Right lung (tissue), 2 donors: ENCODE measurements at regions not wholly inside any gene's neighbourhood (a gene's known extent, or its start where the extent isn't known, plus 50 kb on each side); places are given as distances from the start of the nearest gene placed in this dataset.

Experiments
- DNase-seq, 2 donors: peaks; one replicate each; pipeline ENCODE4 v3.0.0-alpha.2; 2013

DNA sequence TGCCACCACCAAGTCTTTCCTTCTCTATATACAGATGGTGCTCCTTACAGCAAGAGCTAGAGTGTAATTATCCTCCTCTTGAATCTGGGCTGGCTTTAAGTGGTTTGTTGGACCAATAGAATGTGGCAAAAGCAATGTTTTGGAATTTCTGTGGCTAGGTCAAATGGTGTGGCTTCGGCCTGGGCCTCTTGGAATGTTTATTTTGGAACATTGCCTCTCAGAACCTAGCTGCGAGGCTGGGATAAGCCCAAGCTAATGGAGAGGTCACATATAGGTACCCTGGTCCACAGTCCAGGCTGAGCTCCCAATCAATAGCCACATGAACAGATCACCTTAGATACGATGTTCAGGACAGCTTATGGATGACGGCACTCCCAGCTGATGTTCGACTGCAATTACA, 556.7 kb downstream of the TYW1 start:
- no peak for DNase-seq

- DNase-seq: no peak
These were observed 558.4 kb downstream of the TYW1 start for GRCh38 chr7:67554986-67555385.

- DNase-seq: peak in 1 of 2 donors; percentile 6
These were observed 568.3 kb downstream of the TYW1 start for GRCh38 chr7:67564959-67565358.

- DNase-seq: no peak
These were observed 569.5 kb downstream of the TYW1 start for GRCh38 chr7:67566101-67566500.

- peak; percentile 20 to 26 for DNase-seq
These were observed 574.5 kb downstream of the TYW1 start for GRCh38 chr7:67571026-67571545.

GRCh38 chr7:67573639-67574038, 577.0 kb downstream of the TYW1 start:
- no peak for DNase-seq

- DNase-seq: no peak
These were observed 592.0 kb downstream of the TYW1 start for GRCh38 chr7:67588631-67589030.

DNA sequence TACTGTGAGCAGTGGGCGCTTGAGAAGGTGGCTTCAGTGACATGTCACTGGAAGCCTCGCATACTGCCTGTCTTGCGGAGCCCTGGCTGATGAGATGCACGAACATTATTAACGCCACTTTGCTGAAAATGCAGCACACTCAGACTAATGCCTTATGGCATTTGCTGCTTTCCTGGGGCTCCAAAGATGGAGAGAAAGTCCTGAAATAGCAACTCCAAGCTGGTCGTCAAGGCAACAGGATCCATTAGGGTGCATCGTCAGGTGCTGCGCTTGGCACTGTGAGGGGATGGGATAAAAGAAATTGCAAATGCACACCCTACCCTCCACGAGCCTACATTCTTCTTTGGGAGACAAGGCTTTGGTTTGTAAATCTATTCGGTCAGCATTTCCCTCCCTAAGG, 592.5 kb downstream of the TYW1 start:
- DNase-seq: no peak

GRCh38 chr7:67590649-67591048, 594.0 kb downstream of the TYW1 start:
- DNase-seq: no peak

DNA sequence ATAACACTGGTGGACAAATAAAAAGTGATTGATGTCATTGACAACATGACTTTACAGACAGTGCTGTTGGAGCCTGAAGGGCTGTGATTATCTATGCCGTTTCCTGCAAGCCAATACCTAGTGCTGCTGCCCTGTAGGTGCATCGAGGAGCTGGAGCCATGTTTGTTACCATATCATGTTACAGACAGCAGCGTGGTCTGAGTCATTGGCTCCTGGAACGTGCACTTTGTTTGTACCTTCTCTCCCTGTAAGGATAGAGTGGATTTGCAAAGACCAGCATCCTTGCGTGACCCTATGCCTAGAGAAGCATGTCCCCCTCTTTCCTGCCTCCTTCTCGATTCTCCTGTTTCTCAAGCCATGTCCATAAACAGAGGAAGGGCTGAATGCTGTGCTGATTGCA, 597.2 kb downstream of the TYW1 start:
- no peak for DNase-seq

- DNase-seq: no peak
These were observed 599.0 kb downstream of the TYW1 start for GRCh38 chr7:67595431-67596180.

- DNase-seq: no peak
These were observed 600.5 kb downstream of the TYW1 start for GRCh38 chr7:67597161-67597560.

GRCh38 chr7:67598469-67598868, 601.8 kb downstream of the TYW1 start:
- DNase-seq: no peak

GRCh38 chr7:67599331-67600062, 602.9 kb downstream of the TYW1 start:
- DNase-seq: no peak

GRCh38 chr7:67602246-67602887, 605.7 kb downstream of the TYW1 start:
- DNase-seq: no peak

DNA sequence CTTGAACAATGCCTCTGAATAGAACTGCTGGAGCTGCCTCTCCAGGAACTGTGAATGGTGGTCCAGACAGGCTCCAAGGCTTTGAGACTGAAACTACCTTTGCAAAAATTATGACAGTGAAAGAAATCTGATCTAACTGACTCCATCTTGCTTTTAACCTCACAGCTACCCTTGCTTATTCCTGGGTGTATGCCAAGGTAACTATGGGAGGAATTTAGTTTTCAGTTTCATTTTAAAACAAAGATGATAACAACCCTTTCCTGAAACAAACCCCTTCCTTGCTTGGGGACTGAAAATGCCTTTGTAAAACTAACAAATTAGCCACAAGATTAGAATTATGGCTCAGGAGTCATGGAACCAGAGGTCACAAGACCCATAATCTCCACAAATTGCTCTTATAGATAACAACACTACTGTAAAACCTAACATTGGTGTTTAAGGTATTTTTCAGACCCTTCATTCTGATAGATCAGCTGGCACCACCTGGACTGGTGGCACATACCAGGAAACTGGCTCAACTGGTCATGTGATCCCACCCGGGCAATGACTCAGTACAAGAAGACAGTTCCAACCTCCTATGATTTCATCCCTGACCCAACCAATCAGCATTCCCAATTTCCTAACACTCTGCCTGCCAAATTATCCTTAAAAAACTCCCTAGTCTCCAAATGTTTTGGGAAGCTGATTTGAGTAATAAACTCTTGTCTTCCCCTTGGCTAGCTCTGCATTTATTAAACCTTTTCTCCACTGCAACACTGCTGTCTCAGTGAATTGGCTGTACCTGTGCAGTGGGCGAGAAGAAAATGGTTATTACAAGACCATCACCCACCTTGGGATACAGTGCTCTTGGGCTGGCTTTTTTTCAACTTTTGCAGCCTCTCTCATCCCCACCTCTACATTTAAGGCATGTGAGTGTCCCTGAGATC, 608.1 kb downstream of the TYW1 start:
- DNase-seq: no peak

DNA sequence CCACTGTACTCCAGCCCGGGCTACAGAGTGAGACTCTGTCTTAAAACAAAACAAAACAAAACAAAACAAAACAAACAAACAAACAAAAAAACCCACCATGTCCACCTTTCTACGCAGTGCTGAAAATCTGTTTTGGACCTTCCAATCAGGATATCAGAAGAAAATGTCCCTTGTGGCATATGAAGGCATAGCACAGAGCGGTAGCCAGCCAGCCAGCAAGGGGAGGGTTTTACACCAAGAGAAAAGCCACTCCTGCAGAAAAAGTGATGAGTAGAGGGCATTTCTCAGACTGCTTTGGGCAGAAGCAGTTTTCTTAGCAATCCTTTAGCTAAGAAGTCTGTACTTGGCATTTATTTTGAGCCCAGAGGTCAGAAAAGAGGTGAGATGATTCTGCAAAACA, 612.2 kb downstream of the TYW1 start:
- no peak for DNase-seq

DNA sequence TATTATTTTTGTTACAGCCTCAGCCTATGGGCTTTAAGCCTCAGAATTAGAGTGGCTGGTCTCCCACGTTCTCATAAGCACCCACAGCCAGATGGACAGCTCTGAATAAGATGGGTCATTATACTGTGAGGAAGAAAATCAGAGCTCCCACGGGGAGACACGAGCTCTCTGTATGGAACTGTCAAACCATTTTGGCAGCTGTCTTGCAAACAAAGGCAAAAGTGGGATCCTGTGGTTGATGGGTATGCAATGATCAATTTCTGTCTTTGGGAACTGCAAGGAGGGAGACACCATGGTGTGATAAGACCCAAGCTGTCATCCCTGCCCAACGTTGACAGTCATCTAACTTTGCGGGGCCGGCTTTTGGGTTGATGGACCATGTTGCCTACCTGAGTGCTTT, 614.3 kb downstream of the TYW1 start:
- DNase-seq: no peak

DNA sequence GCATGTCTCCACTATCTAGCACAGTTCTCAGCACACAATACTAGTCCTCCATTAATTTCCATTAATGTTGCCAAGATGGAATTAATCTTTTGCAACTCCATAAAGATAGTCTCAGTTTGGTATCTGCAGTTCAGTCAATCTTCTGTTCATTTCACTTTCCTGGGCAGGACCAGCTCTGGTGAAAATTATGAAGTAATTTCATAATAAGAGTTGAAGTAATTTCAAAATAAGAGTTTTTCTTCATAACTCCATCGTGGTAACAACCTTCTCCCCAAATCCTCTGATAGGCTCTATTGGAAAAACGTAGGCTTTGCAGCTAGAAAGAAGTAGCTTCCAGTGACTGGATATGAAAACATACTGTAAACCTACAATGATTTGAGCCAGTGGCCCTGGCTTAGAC, 618.2 kb downstream of the TYW1 start:
- no peak for DNase-seq

DNA sequence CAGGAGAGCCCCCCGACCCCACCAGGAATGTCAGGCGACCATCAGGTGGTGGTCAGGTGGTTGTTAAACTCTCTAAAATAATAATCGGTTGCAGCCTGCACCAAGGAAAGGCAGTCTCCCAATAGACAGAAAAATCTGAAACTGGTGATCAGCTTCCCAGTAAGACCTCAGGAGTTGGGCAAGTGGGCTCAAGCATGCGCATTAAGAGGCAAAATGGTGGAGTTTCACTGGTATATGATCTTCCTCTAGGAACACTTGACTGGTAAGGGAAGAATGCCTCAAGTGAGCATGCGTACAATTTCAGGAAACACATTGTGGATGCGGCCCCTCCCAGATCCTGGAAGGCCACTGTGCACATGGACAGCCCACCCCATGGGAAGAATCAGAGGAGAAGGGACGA, 619.9 kb downstream of the TYW1 start:
- DNase-seq: no peak

DNA sequence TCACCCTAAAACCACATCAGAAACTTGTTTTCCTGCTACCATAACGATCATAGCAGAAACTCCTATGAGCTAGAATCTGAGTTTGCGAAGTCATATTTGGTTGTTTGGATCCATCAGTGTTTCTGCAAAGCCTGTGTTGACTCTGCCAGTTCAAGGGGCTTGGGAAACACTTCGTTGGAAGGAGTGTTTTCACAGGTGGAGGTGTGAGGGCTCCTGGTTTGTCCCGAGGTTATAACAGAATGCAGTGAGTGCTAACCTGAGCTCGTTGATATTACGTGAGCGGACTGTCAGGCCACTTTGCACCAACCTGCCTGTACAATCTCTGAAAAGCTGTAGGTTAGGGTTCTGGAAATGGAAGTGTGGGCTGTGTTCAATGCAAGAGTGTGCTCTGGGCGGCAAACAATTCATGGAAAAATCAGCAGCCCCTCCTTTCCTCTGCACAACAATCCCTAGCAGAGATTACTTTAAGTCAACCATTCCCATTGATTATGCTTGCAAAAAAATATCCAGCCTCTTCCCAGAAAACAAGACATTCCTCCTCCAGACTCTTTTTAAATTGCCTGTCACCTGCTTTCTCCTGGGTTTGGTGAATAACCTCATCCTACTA, 622.0 kb downstream of the TYW1 start:
- peak in 1 of 2 donors; percentile 19 for DNase-seq
